Astrocyte (in vitro differentiated cells and primary cell): ENCODE measurements at regions not wholly inside any gene's neighbourhood (a gene's known extent, or its start where the extent isn't known, plus 50 kb on each side); places are given as distances from the start of the nearest gene placed in this dataset.

Source experiments
- DNase-seq: peaks from one replicate; pipeline ENCODE4 v3.0.0-alpha.2; 2010; ENCODE audit warnings: low read depth
- FAIRE-seq: peaks from 2 replicates; lab custom pipeline; 2011; peaks lifted over from hg19 to GRCh38; lab: Jason Lieb, UNC
- H2AFZ ChIP-seq: 2 replicates; pipeline ENCODE4 v1.6.0; 2012; ENCODE audit warnings: low read depth, low read length, inconsistent platforms
- H3K27ac ChIP-seq: 2 replicates; pipeline ENCODE4 v1.5.1; 2011; ENCODE audit warnings: low read depth, low read length, inconsistent platforms
- H3K27me3 ChIP-seq: 2 replicates; pipeline ENCODE4 v1.6.0; 2011; ENCODE audit warnings: low read length, inconsistent platforms; ENCODE audit not compliant: insufficient read depth
- H3K36me3 ChIP-seq: 2 replicates; pipeline ENCODE4 v1.5.1; 2011; ENCODE audit warnings: low read length, inconsistent platforms; ENCODE audit not compliant: insufficient read depth
- H3K4me1 ChIP-seq: 2 replicates; pipeline ENCODE4 v1.5.1; 2011; ENCODE audit warnings: low read length, inconsistent platforms; ENCODE audit not compliant: insufficient read depth
- H3K4me2 ChIP-seq: 2 replicates; pipeline ENCODE4 v1.6.0; 2012; ENCODE audit warnings: low read length, inconsistent platforms
- H3K4me3 ChIP-seq: 2 replicates; pipeline ENCODE4 v1.5.1; 2011; ENCODE audit warnings: low read depth, mild to moderate bottlenecking, low read length, inconsistent platforms; ENCODE audit not compliant: insufficient read depth
- H3K79me2 ChIP-seq: 2 replicates; pipeline ENCODE4 v1.6.0; 2012; ENCODE audit warnings: mild to moderate bottlenecking, low read length, inconsistent platforms; ENCODE audit not compliant: insufficient read depth
- H3K9ac ChIP-seq: 2 replicates; pipeline ENCODE4 v1.6.0; 2012; ENCODE audit warnings: mild to moderate bottlenecking, low read length, inconsistent platforms
- H3K9me3 ChIP-seq: 2 replicates; pipeline ENCODE4 v1.5.1; 2012; ENCODE audit warnings: low read depth, mild to moderate bottlenecking, low read length, inconsistent platforms; ENCODE audit not compliant: insufficient read depth
- H4K20me1 ChIP-seq: 2 replicates; pipeline ENCODE4 v1.6.0; 2012; ENCODE audit warnings: low read length, inconsistent platforms; ENCODE audit not compliant: insufficient read depth
- H3K27ac Mint-ChIP-seq: one replicate; pipeline ENCODE4 v1.8.0; 2021; ENCODE audit warnings: mild to moderate bottlenecking, mixed read lengths; ENCODE audit not compliant: unreplicated experiment
- H3K27me3 Mint-ChIP-seq: one replicate; pipeline ENCODE4 v1.8.0; 2021; ENCODE audit warnings: low read depth, mixed read lengths; ENCODE audit not compliant: unreplicated experiment
- H3K36me3 Mint-ChIP-seq: one replicate; pipeline ENCODE4 v1.8.0; 2021; ENCODE audit warnings: low read depth, mixed read lengths; ENCODE audit not compliant: unreplicated experiment
- H3K4me1 Mint-ChIP-seq: one replicate; pipeline ENCODE4 v1.8.0; 2021; ENCODE audit warnings: low read depth, mixed read lengths; ENCODE audit not compliant: unreplicated experiment
- H3K4me3 Mint-ChIP-seq: one replicate; pipeline ENCODE4 v1.8.0; 2021; ENCODE audit warnings: mild to moderate bottlenecking, moderate library complexity, mixed read lengths; ENCODE audit not compliant: unreplicated experiment
- H3K9me3 Mint-ChIP-seq: one replicate; pipeline ENCODE4 v1.8.0; 2021; ENCODE audit warnings: mild to moderate bottlenecking, mixed read lengths; ENCODE audit not compliant: unreplicated experiment
- CTCF ChIP-seq: IDR thresholded peaks from 2 replicates; pipeline ENCODE4 v1.5.1; 2011; ENCODE audit warnings: low read depth, mild to moderate bottlenecking, inconsistent platforms, low read length, moderate library complexity; ENCODE audit not compliant: insufficient read depth
- EZH2 ChIP-seq: IDR thresholded peaks from 2 replicates; pipeline ENCODE4 v1.6.1; 2012; ENCODE audit warnings: mild to moderate bottlenecking, low read length, inconsistent platforms; ENCODE audit not compliant: insufficient read depth

GRCh38 chr13:36619535-36619934, 54.3 kb upstream of the SERTM1 start:
- Histone ChIP-seq H3K27me3 (peaks cover 3% of the 10 kb centered on the region), H3K9me3 (no peaks in the 10 kb centered on the region), H3K36me3 (no peaks in the 10 kb centered on the region), H3K79me2 (no peaks in the 10 kb centered on the region), H3K4me2 (no peak overlapping the region), H4K20me1 (no peaks in the 10 kb centered on the region), H3K4me1 (no peaks in the 10 kb centered on the region), H3K27ac (no peak overlapping the region), H3K4me3 (no peak overlapping the region), H2AFZ (no peak overlapping the region), H3K9ac (no peak overlapping the region)
- H3K36me3 Mint-ChIP-seq: peaks cover 2% of the 10 kb centered on the region
- no peak overlapping the region for H3K27ac Mint-ChIP-seq
- H3K4me3 Mint-ChIP-seq: no peak overlapping the region
- H3K9me3 Mint-ChIP-seq: peaks cover 5% of the 10 kb centered on the region
- TF ChIP-seq EZH2 (no peak), CTCF (no peak)
- H3K4me1 Mint-ChIP-seq: no peaks in the 10 kb centered on the region
- peaks cover 6% of the 10 kb centered on the region for H3K27me3 Mint-ChIP-seq
- DNase-seq: no peak
- no peak for FAIRE-seq
